HL-60 (cell line): ENCODE measurements at regions not wholly inside any gene's neighbourhood (a gene's known extent, or its start where the extent isn't known, plus 50 kb on each side); places are given as distances from the start of the nearest gene placed in this dataset.

Experiments used
- DNase-seq, 2 experiments: peaks; one replicate each; pipeline ENCODE4 v3.0.0-alpha.2; 2010 to 2020; ENCODE audit warnings: low read depth in 1 of 2, low spot score in 1 of 2
- H3K27ac ChIP-seq: fragments of 250-450 bp; sonication (Bioruptor Pico); replicated peaks from 2 replicates; pipeline ENCODE4 v1.5.1; 2020; ENCODE audit warnings: mild to moderate bottlenecking, moderate library complexity
- H3K27me3 ChIP-seq: fragments of 250-450 bp; sonication (Bioruptor Pico); 2 replicates; pipeline ENCODE4 v1.5.1; 2021; ENCODE audit warnings: mild to moderate bottlenecking, moderate library complexity; ENCODE audit not compliant: insufficient read depth, poor library complexity, severe bottlenecking
- H3K4me3 ChIP-seq: replicated peaks from 2 replicates; pipeline ENCODE4 v1.5.1; 2011; ENCODE audit warnings: mild to moderate bottlenecking, control low read depth, low read length; ENCODE audit not compliant: insufficient read depth
- CTCF ChIP-seq: IDR thresholded peaks from one replicate; pipeline ENCODE4 v1.5.1; 2011; ENCODE audit warnings: low read length, control low read depth, inconsistent platforms; ENCODE audit not compliant: insufficient read depth
- GABPA ChIP-seq: IDR thresholded peaks from 2 replicates; pipeline ENCODE4 v1.6.1; 2012; ENCODE audit warnings: low read depth
- POLR2AphosphoS5 ChIP-seq: IDR thresholded peaks from 2 replicates; pipeline ENCODE4 v1.6.1; 2012; ENCODE audit warnings: low read depth
- SPI1 ChIP-seq: IDR thresholded peaks from 2 replicates; pipeline ENCODE4 v1.6.1; 2012; ENCODE audit warnings: low read depth, mild to moderate bottlenecking, borderline replicate concordance
- TF ChIP-seq, protein P1 (sequence below): IDR thresholded peaks from 2 replicates; pipeline ENCODE4 v1.6.1; 2012; ENCODE audit warnings: low read depth; ENCODE audit not compliant: insufficient replicate concordance

DNA sequence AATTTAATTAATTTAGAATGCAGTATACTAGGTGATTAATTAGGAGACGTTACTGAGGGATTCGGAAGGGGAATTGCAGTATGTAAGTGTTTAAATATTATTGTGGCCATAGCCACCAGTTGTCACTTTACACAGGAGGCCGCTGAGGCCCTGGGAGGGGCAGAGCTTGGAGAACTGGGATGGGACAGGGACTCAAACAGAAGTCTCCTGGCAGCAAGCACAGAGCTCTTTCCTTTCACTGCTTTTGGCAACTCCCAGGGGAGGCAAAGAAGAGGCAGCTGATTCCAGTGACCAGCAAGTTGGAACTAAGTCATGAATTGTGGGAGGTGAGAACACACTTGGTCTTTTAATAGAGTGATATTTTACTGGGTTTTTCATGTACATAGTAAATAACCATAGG, 248.6 kb downstream of the RPLP1 start:
- TF ChIP-seq SPI1, result no peak
- TF ChIP-seq CTCF, result no peak
- TF ChIP-seq, protein P1, sequence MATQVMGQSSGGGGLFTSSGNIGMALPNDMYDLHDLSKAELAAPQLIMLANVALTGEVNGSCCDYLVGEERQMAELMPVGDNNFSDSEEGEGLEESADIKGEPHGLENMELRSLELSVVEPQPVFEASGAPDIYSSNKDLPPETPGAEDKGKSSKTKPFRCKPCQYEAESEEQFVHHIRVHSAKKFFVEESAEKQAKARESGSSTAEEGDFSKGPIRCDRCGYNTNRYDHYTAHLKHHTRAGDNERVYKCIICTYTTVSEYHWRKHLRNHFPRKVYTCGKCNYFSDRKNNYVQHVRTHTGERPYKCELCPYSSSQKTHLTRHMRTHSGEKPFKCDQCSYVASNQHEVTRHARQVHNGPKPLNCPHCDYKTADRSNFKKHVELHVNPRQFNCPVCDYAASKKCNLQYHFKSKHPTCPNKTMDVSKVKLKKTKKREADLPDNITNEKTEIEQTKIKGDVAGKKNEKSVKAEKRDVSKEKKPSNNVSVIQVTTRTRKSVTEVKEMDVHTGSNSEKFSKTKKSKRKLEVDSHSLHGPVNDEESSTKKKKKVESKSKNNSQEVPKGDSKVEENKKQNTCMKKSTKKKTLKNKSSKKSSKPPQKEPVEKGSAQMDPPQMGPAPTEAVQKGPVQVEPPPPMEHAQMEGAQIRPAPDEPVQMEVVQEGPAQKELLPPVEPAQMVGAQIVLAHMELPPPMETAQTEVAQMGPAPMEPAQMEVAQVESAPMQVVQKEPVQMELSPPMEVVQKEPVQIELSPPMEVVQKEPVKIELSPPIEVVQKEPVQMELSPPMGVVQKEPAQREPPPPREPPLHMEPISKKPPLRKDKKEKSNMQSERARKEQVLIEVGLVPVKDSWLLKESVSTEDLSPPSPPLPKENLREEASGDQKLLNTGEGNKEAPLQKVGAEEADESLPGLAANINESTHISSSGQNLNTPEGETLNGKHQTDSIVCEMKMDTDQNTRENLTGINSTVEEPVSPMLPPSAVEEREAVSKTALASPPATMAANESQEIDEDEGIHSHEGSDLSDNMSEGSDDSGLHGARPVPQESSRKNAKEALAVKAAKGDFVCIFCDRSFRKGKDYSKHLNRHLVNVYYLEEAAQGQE, result no peak
- TF ChIP-seq GABPA, result no peak
- TF ChIP-seq POLR2AphosphoS5, result no peak
- no peaks in the 10 kb centered on the region for H3K27me3 ChIP-seq
- no peak for DNase-seq
- H3K27ac ChIP-seq, result no peak overlapping the region
- H3K4me3 ChIP-seq, result no peak overlapping the region

DNA sequence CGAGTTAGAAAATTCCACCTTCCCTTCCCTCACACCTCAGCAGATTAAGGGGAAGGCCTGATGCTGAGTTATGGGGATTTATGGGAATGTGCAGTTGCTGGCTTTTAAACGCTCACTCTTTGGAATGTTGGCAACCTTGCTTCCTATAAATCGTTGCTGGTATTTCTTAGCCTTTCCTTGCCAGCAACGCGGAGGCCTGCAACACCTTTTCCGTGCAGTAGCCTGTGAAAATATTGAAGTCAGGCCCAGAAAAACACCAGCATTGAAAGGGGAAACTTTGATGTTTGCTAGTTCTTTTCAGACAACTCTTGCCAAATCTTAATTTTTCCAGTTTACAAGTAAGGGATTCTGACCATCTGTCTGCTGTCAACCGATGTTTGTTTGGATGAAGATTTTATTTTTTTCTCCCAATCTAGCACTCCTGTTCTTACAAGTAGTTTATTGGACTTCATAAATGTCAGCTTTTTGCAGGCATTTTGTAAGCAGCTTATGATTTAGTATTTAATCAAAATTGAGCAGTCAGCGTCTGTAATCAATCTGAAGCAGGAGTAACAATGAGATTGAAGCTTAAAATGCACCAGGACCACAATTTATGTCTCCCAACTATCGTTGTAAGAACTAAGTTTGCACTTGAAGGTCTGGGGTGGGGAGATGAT, 251.0 kb downstream of the RPLP1 start:
- Histone ChIP-seq H3K27ac (no peak overlapping the region), H3K4me3 (no peak overlapping the region), H3K27me3 (no peaks in the 10 kb centered on the region)
- no peak for DNase-seq
- TF ChIP-seq GABPA (no peak), CTCF (no peak), SPI1 (no peak), POLR2AphosphoS5 (no peak)
- TF ChIP-seq, protein P1, result no peak

DNA sequence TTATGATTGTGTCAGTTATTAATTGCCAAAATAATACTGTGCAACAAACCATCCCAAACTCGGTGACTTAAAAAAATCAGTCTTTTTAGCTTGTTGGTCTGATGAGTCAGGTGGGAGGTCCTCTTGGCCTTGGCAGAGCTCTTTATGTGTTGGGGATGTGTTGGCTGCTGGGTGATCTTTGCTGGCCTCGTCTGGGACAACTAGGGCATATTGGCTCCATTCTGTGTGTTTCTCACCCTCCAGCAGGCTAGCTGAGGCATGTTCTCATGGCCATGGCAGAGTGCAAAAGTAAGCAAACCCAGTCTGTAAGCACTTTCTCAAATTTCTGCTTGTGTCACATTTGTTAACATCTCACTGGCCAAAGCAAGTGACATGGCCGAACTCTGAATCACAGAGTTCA, 251.6 kb downstream of the RPLP1 start:
- no peak for DNase-seq
- TF ChIP-seq SPI1, result no peak
- TF ChIP-seq GABPA, result no peak
- no peak for TF ChIP-seq CTCF
- TF ChIP-seq POLR2AphosphoS5, result no peak
- TF ChIP-seq, protein P1, result no peak
- no peak overlapping the region for H3K4me3 ChIP-seq
- no peak overlapping the region for H3K27ac ChIP-seq
- no peaks in the 10 kb centered on the region for H3K27me3 ChIP-seq
